ENCODE measurements at regions not wholly inside any gene's neighbourhood (a gene's known extent, or its start where the extent isn't known, plus 50 kb on each side); places are given as distances from the start of the nearest gene placed in this dataset.

DNA sequence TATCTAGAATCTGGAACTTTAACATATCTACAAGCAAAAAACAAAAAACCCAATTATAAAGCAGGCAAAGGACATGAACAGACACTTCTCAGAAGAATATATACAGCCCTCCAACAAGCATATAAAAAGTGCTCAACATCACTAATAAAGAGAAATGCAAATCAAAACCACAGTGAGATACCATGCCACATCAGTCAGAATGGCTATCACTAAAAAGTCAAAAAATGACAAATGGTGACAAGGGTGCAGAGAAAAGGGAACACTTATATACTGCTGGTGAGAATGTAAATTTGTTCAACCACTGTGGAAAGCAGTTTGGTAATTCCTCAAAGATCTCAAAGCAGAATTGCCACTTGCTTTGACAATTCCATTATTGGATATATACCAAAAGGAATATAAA lies 215.0 kb upstream of the EYS start (continued):
- TF ChIP-seq, protein P1, sequence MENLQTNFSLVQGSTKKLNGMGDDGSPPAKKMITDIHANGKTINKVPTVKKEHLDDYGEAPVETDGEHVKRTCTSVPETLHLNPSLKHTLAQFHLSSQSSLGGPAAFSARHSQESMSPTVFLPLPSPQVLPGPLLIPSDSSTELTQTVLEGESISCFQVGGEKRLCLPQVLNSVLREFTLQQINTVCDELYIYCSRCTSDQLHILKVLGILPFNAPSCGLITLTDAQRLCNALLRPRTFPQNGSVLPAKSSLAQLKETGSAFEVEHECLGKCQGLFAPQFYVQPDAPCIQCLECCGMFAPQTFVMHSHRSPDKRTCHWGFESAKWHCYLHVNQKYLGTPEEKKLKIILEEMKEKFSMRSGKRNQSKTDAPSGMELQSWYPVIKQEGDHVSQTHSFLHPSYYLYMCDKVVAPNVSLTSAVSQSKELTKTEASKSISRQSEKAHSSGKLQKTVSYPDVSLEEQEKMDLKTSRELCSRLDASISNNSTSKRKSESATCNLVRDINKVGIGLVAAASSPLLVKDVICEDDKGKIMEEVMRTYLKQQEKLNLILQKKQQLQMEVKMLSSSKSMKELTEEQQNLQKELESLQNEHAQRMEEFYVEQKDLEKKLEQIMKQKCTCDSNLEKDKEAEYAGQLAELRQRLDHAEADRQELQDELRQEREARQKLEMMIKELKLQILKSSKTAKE (IDR thresholded peaks at IDR 0.05; ENCODE audit: low read depth, poor library complexity, severe bottlenecking) = peak; percentile 82
- TF ChIP-seq TARDBP (IDR thresholded peaks at IDR 0.05; ENCODE audit: borderline replicate concordance) = no peak
- peak; percentile 81 for TF ChIP-seq JUND (IDR thresholded peaks at IDR 0.05; ENCODE audit: low read depth, low read length)
- TF ChIP-seq, protein P2, sequence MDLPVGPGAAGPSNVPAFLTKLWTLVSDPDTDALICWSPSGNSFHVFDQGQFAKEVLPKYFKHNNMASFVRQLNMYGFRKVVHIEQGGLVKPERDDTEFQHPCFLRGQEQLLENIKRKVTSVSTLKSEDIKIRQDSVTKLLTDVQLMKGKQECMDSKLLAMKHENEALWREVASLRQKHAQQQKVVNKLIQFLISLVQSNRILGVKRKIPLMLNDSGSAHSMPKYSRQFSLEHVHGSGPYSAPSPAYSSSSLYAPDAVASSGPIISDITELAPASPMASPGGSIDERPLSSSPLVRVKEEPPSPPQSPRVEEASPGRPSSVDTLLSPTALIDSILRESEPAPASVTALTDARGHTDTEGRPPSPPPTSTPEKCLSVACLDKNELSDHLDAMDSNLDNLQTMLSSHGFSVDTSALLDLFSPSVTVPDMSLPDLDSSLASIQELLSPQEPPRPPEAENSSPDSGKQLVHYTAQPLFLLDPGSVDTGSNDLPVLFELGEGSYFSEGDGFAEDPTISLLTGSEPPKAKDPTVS (IDR thresholded peaks at IDR 0.05; ENCODE audit: low read depth, low read length) = no peak
- peak; percentile 78 for TF ChIP-seq BCL11A (IDR thresholded peaks at IDR 0.05; ENCODE audit: low read depth, low read length)
- 0 out of 2 replicates have a peak, but pooled peaks have one; percentile 14 for TF ChIP-seq CREM (IDR thresholded peaks at IDR 0.05; ENCODE audit: low read depth)
- TF ChIP-seq HDGF (IDR thresholded peaks at IDR 0.05) = no peak
- TF ChIP-seq SIX5 (IDR thresholded peaks at IDR 0.05; ENCODE audit: low read depth, low read length, severe bottlenecking) = no peak
- TF ChIP-seq IKZF1 (conservative IDR thresholded peaks at IDR 0.05) = peak; percentile 64
- TF ChIP-seq NR2C2 (IDR thresholded peaks at IDR 0.05; ENCODE audit: borderline replicate concordance, control insufficient read depth, insufficient read length, low read depth) = no peak
- peak; percentile 83; the same call in 1 of the 3 replicates for TF ChIP-seq POU2F2 (IDR thresholded peaks at IDR 0.05; ENCODE audit: borderline replicate concordance, low read depth, low read length)
- TF ChIP-seq, protein P3, sequence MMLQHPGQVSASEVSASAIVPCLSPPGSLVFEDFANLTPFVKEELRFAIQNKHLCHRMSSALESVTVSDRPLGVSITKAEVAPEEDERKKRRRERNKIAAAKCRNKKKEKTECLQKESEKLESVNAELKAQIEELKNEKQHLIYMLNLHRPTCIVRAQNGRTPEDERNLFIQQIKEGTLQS (IDR thresholded peaks at IDR 0.05; ENCODE audit: borderline replicate concordance, extremely low read depth, low read depth, low read length) = no peak
- no peak for TF ChIP-seq HDAC2 (IDR thresholded peaks at IDR 0.05)
